Stimulated activated CD8-positive, alpha-beta memory T cell treated with anti-CD3 and anti-CD28 coated beads, Interleukin-7, amount 100 ng/mL, for 24 hours (primary cell): ENCODE measurements at regions not wholly inside any gene's neighbourhood (a gene's known extent, or its start where the extent isn't known, plus 50 kb on each side); places are given as distances from the start of the nearest gene placed in this dataset.

Experiments
- DNase-seq: peaks from one replicate; pipeline ENCODE4 v3.0.0-alpha.2; 2020; ENCODE audit warnings: low read depth

DNA sequence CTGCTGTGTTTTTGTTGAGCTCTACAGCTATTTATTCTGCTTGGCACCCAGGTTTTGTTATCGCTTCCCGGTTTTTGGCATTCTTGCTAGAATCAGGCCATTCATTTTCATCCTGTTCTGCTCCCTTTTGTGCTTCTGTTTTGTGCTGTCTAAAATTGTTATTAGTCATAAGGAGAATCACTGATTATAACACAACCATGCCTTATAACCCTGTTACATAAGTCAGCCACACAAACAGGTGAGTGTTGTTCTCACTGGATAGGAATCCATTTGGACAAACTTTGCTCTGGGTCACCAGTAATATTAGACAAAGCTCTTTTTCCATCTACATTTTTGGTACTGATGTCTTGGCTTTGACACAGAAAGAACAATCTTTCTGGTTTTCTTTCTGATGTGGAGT is 622.8 kb downstream of the PSAT1 start:
- no peak for DNase-seq

DNA sequence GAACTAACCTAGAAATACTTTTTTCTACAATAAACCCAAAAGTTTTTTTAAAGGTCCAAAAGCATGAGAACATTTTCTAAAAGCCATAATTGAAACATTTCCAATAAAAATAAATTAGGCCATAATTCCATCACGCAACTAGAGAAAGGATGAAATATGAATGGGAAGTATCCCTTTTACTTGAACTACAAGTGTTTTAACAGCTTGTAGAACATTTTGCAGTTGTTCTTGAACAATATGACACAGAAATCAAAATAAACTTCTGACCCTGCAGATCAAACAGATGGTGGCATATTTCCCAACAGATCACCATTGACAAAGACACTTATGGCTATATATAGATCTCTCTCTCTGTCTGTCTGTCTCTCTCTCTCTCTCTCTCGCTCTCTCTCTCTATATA is 624.4 kb downstream of the PSAT1 start:
- no peak for DNase-seq

DNA sequence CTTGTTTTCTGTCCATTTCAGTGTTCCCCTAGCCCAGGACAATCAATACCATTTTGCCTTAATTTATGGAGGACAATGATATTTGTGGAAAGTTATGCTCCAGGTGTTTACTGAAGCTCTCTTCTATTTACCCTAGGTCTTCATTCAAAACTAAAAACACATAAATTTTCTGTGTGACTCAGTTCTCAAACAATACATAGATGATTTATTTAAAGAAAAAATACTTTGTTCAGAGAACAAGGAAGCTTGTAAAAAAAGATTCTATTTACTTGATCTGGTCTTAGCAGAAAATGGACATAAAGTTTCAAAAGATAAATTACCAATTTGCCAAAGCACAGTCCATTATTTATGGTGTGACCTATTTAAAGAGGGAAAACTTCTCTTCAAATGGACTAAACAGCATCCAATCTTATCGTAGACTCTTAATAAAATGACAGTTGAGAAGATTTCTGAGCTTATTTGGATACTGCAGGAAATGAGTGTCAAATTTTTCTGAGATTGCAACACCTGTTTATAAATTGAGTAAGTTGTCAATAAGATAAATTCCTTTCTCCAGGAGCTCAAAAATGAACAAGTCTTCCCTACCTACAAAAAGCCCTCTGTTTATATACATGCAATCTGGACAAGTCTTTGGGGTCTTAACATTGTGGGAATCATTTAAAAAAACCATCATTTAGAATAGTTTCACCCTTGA is 627.2 kb downstream of the PSAT1 start:
- no peak for DNase-seq

DNA sequence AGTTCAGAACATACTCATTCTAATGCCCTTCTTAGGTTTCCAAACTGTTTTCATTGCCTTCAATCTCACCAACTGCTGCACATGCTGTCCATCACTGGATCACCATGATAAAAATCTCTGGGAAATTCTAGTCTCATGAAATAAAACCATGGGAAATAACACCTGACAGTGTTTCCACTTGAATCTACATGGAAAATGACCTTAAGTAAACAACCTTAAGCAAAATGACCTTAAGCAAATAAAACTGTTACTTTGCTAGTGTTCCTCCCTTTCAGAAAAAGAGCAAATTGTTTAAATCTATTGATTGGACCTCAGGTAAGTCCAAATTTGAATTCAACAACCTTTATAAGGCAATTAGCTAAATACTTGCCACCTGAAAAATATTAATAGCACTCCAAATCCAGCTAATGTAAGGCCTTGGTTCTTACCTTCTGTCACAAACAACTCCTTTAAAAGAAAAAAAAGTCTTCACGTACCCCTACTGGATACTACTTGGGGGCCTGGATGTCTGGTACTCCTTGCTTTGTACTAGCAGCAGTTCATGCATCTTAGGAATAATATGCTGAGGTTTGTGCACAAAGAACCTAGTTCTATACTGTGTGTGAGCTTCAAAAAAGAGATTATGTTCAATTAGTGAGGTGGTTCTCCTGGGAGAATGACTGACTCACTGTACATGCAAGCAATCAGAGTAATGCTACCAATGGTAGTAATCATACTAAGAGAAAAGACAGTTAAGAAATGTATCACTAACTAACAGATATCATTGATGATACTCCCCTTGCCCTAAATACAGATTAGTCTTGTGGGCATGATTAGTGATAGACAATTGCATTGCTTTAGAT is 630.4 kb downstream of the PSAT1 start:
- no peak for DNase-seq

DNA sequence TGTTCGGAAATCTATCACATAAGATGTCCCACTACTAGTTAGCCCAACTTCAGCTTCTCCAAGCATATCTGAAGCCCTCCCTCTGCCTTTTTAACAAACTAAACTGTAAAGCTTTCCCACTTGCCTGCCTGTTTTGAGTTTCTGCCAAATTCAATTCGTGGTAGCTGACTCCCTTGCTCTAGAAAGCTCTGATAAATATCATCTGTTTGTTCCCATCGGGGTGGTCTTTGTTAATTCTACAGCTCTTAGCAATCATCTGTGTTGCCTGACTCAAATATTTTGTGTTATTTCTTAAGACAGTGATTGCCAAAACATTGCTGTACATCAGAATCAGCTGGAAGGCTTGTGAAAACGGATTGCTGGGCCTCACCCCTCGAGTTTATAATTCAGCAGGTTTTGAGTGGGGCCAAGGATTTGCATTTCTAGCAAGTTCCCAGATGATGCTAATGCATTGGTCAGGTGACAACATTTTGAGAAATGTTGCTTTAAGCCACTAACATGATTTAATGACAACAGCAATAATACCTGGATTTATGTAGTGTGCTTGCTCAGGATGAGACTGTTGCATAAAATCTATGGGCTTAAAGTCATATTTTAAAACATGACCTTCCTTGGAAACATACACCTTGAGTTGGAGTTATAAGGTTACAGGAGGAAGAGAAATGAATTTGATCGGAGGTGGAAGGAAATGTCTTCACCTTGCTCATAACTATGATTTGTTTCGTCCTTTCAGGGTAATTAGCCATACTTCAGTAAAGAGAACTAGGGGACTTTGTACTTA is 631.9 kb downstream of the PSAT1 start:
- DNase-seq = no peak

DNA sequence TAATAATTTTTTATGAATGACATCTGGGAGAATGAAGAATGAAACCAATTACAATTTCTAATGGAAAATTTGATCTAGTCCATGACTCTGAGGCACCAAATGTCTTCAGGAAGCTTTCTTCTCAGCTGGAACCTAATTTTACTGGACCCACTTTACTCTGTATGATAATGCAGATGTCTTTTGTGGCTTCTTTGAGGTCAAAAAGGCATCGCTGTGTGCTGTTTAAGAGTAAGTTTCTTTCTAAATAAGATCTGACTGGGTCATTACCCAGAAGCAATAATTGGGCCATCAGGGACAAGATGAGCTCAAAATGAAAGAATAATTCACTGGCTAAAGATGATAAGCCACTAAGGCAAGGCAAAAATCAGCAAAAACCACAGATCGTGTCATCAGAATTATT is 633.4 kb downstream of the PSAT1 start:
- DNase-seq = no peak

DNA sequence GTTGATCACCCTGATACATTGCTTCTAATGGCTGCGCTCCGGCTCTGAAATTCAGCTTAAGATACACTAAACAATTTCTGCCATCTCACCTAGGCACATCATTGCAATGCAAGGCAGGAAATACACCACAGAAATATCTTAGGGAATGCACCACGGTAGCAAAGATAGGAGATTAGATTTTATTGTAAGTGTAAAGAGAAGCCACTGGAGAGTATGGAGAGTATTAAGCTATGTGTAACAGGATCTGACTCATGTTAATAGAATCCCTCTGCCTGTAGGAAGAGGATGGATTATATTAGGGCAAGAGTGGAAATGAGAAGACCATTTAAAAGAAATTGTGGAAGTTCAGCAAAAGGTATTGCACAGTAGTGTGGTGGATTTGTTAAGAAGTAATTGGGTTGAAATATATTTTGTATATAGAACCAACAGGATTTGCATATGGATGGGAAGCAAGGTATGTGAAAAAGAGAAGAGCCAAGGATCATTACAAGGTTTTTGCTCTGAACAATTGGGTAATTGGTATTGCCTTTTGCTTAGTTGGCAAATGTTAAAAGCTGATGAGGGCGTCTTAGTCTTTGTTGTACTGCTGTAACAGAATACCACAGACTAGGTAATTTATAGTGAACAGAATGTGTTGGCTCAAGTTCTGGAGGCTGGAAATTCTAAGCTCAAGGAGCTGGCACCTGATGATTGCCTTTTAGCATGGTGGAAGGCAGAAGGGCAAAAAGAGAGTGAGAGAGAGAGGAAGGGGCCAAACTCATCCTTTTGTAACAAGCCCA is 636.1 kb downstream of the PSAT1 start:
- DNase-seq = no peak

DNA sequence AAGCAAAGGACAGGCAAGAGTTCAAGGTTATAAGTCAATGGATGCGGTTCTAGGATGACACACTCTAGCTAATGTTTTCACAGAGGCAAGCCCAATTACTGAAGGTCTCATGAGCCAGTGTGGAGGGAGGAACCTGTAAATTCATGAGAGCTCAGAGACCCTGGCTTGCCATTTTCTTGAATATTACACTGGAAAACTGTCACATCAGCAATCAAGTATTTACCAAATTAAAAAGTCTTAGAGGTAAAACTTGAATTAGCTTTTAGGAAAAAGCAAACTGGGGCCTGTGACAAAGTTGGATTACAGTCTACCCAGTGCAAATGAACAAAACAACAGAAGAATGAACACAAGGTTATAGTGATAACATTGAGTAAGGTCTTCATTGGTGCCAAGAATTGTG is 636.9 kb upstream of the TLE4 start:
- DNase-seq = no peak

DNA sequence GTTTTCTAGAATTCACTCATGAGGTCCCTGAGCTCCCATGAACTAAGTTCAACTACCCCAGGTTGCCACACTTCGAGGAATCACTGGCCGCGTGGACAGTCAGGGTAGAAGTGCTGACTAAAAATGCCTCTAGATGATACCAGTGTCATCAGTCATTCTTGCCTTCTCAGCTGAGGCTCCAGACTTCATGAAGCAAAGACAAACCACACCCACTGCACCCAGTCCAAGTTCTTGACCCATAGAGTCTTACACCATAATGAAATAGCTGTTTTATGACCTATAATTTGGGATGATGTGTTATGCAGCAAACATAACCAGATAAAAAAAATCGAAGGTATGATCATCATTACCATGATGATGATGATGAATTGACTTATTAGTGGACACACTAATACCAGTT is 632.9 kb upstream of the TLE4 start:
- DNase-seq = no peak

DNA sequence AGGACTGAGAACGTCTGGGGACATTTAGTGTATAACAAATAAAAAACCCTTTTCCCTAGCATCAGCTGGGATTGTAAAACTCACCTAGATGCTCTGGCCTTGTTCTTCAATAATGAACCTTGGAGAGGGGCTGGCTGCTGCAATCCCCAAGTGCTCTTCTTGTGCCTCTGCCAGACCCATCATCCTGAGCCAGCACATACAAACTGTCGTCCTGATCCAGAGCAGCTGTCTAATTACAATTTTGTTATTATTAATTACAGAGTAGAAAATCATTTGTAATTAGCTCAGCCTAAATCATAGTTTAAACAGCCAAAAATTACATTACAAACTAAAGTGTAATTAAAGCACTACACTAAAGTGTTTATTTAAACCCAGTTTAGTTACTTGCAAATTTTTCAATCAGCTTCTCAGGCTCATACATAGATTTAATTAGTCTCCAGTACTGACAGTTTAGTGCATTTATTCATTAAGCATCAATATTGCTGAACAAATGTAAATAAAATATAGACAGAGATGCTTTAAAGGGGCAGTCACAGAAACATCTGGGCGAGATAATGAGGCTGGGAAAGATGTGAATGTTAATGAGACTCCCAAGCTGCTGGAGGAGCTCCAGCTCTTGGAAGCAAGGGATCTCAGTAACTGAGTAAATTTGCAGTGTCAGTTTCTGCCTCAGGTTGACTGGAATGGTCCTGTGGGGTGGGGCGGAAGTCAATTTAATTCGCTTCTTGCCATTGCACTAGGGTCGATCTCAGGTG is 632.3 kb upstream of the TLE4 start:
- no peak for DNase-seq

DNA sequence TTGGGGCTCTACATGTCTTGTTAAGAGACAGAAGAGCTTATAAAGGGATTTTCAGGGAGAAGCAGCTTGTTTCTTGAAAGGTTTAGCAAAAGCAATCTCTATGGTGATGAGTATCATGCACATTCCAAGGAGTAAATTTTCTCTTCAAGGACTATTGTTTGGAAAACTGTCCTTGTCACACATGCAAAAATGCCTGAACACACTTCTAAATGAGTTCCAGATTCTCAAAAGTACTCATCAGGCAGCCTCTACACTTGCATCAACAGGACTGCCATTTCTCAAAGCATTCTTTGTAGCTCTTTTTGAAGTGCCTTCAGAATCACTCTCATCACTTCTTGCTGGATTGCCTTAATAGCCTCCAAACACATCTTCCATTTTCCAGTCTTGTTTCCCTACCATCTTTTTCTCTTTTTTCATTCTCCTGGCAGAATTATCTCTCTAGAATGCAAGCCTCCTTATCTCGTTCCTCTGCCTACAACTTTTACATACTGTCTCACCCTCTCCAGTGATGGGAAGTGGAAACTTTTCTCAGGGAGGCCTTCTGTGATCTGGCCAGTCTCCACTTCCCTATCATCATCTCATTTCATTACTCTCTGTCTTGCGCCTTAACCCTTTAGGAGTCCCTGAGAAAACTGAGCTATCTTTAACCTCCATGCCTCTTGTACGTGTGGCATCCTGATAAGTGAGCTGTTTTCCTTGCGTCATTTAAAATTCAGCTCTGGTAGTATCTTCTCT is 631.5 kb upstream of the TLE4 start:
- no peak for DNase-seq

DNA sequence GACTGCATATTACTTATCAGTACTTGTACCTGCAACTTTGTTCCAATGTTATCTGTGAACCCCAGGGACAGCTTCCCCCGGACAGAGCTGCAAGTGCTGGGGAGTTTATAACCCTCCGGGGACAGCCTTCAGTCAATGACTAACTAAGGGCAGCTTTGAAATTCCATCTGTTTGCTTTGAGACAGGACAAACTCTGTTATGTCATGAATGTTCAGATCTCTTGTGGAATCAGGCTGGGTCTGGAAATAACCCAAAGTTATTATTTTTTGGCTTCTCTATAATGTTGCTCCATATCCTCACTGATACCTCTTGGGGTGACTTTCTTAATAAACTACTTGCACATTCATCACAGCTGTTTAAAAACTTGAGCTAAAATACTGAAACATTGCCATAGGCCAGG is 617.5 kb upstream of the TLE4 start:
- DNase-seq = no peak

DNA sequence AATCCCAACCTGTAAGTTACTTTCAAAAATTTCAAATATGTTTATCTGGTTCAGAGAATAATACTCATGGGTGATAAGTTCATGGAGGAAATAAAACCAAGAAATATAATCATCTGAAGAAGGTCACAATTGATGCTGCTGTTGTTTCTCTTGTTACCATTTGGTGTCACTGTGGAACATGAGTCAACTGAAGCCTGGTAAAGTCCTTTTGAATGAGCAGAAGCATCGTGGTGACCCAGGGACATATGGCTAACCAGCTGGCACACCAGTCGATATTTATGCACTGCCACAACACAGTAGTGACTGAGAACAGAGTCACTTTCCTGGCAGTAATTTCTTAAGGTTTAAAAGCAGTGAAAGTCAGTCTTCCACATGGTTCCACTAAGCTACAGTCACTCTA is 612.9 kb upstream of the TLE4 start:
- no peak for DNase-seq

DNA sequence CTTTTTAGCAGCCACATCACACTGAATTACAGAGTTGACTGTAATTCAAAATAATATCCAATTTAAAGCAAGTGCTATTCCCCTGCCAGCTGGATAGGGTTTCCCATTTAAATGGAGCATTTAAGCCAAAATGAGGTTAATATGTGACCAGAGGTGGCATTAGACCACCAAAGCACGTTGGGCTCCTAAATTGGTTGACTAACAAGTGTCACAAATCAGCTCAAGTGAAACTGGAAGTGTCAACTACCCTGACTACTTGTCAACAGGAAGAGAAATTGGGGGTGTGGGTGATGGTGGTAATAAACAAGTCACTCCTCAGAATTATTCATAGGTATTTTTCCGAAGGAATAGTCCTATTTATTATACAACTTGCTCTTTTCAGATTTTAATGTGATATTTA is 609.6 kb upstream of the TLE4 start:
- DNase-seq = no peak

DNA sequence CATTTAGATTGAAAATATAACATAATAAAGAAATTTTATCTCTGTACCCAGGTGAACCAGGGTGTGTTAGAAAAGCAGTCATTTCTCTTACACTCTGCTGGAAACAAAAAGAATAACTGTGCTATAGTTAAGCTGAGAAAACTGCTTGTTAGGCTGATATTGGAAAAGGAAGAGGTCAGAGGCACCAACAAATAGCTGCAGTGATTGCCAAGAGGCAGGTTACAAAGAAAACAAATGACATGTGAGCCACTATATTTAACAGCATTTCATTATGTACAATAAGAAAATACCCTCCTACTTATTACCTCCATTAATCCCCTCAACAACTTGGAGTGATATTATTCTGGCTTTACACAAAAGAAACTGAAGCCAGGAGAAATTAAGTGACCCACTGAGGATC is 607.9 kb upstream of the TLE4 start:
- no peak for DNase-seq

DNA sequence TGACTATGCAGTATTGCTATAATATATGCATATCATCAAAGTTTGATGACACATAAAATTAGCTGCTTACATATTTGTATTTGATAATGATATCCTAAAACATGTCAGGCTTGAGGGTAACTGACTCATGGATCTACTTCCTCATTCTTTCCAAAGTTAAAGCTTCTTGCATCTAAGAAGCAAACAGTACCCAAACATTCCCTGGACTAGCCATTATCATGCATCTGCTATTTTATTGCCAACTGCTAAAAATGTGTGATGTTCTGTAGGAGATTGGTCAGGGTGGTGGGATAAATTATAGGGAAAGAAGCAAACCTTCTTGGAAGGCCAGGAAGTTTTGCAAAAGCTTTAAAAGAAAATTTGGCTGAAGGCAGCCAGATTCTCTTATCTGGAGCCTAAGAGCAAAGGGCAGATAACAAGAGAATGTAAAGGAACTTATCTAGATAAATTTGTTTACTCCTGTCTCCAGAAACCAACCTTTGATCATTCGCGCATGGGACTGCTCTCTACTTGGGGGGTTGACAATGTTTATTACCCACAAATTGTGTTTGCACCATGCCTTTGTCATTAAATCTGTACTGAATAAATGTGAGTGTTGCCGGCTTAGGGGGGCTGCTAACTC is 604.1 kb upstream of the TLE4 start:
- no peak for DNase-seq

DNA sequence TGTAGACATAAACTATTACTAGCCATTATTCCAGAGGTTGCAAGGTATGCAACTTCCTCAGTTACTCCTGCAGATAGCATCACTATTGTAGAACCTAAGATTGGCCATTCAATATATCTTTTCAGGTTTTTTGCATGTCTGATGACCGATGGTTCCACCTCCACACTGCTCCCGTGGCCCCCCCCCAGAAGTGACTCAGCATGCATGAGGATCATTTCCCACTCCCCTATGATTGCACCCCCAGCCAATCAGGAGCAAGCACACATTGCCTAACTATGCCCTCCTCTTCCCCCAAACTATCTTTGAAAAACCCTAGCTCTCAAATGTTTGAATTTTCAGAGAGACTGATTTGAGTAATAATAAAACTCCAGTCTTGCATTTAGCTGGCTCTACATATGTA is 601.4 kb upstream of the TLE4 start:
- DNase-seq = no peak

DNA sequence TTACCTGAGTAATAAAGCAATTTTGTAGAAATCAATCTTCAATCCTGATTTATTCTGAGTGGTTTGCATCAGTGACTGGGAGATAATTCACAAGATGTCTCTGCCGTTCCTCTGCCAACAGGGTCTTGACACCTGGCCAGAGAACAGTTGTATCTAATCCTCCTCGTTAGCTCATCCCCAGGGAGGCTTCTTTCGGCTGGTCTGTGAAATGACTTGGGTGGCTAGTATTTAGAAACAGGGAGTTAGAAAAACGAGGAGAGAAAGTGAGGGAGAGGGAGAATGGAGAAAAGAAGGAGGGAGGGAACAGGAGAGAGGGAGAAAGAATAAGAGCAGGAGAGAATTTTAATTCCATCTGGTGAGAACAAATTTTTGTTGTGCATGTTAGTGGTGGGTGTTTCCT is 600.2 kb upstream of the TLE4 start:
- DNase-seq = no peak

DNA sequence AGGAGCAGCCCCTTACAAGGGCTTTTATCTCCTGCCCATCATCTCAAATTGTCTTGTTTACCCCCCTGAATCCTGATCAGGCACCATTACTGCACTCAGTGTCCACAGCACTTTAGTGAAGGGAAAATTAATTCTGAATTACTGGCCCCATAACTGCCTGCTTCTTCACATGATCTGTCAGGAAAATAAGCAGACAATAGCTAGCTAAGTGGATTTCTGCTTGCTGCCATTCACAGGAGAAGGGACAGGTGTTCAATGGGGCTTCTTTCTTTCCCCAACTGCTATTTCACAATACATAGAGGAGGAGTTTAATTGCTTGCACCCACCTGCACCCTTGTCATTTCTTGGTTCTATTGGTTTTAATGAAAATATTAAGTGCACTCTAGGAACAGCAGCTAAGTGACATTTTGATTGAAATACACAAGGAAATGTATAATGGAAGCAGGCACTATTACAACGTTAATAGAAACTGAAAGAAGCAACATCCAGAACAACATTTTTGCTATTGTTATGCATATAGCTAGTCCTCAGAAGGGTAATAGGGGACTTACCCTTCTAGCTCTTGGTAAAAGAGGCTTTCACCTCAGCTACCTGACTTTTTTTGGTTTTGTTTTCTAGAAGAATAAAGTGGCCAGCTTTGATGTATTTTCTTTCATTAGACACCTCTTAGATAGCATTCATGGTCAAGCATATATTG is 599.3 kb upstream of the TLE4 start:
- no peak for DNase-seq

DNA sequence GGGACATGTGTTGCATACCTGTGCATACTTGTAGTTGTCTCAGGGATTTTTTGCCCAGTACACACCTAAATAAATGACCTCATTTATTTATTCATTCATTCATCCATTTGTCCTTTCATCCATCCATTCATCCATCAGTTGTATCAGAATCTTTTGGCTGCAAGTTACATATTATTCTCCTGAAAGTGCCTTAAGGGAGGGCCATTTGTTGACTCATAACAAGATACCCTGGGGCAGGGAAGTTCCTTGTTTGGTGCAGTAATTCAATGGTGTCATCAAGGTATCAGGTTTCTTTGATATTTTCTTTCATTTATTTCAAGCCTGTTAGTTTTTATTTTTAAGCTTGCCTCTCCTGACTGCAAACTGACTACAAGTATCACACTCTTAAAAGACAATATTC is 597.9 kb upstream of the TLE4 start:
- DNase-seq = no peak
